CD4-positive, CD25-positive, alpha-beta regulatory T cell (primary cell): ENCODE measurements at regions not wholly inside any gene's neighbourhood (a gene's known extent, or its start where the extent isn't known, plus 50 kb on each side); places are given as distances from the start of the nearest gene placed in this dataset.
A peak's percentile ranks its signal among the peaks of the same experiment; 100 is the strongest.
"Not testable (repeated sequence)": the region's sequence is repeated elsewhere in the genome, so short reads cannot be mapped to it uniquely, and the experiment has no call there.

Experiments used
- ATAC-seq, 2 donors: fragments of 150-1000 bp; cut with Tn5 transposase; one replicate each; pipeline ENCODE4 v1.10.0; 2021; ENCODE audit warnings: low read depth in 2 of 2, moderate number of reproducible peaks in 2 of 2, moderate library complexity in 1 of 2
- DNase-seq, 3 donors: peaks; one replicate each; pipeline versions ENCODE4 v3.0.0 to v3.0.0-alpha.2; 2012 to 2022; ENCODE audit warnings: mixed read lengths in 1 of 3
- H3K27ac ChIP-seq: one replicate; pipeline ENCODE4 v1.7.0; 2013; ENCODE audit warnings: mild to moderate bottlenecking, low read length; ENCODE audit not compliant: insufficient read depth, poor library complexity, severe bottlenecking
- H3K27me3 ChIP-seq: one replicate; pipeline ENCODE4 v1.7.0; 2013; ENCODE audit warnings: low read length; ENCODE audit not compliant: control insufficient read depth, insufficient read depth
- H3K36me3 ChIP-seq: one replicate; pipeline ENCODE4 v1.7.0; 2013; ENCODE audit warnings: mild to moderate bottlenecking, low read length, moderate library complexity; ENCODE audit not compliant: control insufficient read depth, insufficient read depth
- H3K4me1 ChIP-seq: 2 replicates; pipeline ENCODE4 v1.7.0; 2013; ENCODE audit warnings: mild to moderate bottlenecking, low read length; ENCODE audit not compliant: insufficient read depth, control insufficient read depth, poor library complexity, severe bottlenecking
- H3K4me3 ChIP-seq: one replicate; pipeline ENCODE4 v1.7.0; 2013; ENCODE audit warnings: low read depth, mild to moderate bottlenecking, low read length, moderate library complexity
- H3K9me3 ChIP-seq, 2 experiments: 1 replicate in 1 of 2; 2 replicates in 1 of 2; pipeline ENCODE4 v1.7.0; 2013; ENCODE audit warnings: low read length in 2 of 2, mild to moderate bottlenecking in 1 of 2, moderate library complexity in 1 of 2; ENCODE audit not compliant: control insufficient read depth in 2 of 2
- H3K27ac Mint-ChIP-seq, 3 donors: one replicate each; pipeline ENCODE4 v1.8.0; 2020 to 2022; ENCODE audit warnings: mild to moderate bottlenecking in 3 of 3, mixed read lengths in 3 of 3, moderate library complexity in 2 of 3
- H3K27me3 Mint-ChIP-seq: one replicate; pipeline ENCODE4 v1.8.0; 2022; ENCODE audit warnings: mild to moderate bottlenecking, mixed read lengths
- H3K36me3 Mint-ChIP-seq: one replicate; pipeline ENCODE4 v1.8.0; 2020; ENCODE audit warnings: mixed read lengths
- H3K4me1 Mint-ChIP-seq, 4 donors: one replicate each; pipeline ENCODE4 v1.8.0; 2020 to 2022; ENCODE audit warnings: mixed read lengths in 4 of 4, mild to moderate bottlenecking in 1 of 4
- H3K4me3 Mint-ChIP-seq, 4 donors: one replicate each; pipeline ENCODE4 v1.8.0; 2020 to 2022; ENCODE audit warnings: mild to moderate bottlenecking in 4 of 4, mixed read lengths in 4 of 4, moderate library complexity in 3 of 4
- H3K9me3 Mint-ChIP-seq, 7 donors: one replicate each; pipeline ENCODE4 v1.8.0; 2020 to 2022; ENCODE audit warnings: mixed read lengths in 7 of 7, mild to moderate bottlenecking in 3 of 7, moderate library complexity in 2 of 7

DNA sequence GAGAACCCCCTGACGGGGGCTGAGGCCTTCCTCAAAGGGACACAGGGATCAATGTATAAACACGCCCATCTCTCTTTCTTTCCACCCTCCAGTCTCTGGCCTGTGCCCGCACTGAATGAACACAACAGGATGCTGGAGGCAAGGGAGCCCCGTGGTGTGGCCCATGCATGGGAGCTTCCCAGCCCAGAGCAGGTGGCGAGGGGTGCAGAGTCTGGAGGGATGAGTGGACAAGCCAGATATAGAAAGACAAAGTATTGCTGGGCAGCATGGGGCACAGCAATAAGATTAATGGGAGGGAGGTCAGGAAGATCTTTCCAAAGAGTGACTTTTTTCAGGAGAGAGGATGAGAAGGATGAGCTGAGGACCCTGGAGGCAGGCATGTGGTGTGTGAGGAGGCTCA is 103.7 kb downstream of the C5orf15 start:
- peaks cover 30% of the 10 kb centered on the region for H3K27me3 Mint-ChIP-seq
- DNase-seq (no peak), ATAC-seq (no peak)
- H3K4me3 ChIP-seq: no peak overlapping the region
- H3K36me3 Mint-ChIP-seq: no peaks in the 10 kb centered on the region
- peaks cover 0 to 4% (median 0%) of the 10 kb centered on the region in 7 donors for H3K9me3 Mint-ChIP-seq
- no peaks in the 10 kb centered on the region for H3K36me3 ChIP-seq
- H3K27ac Mint-ChIP-seq: no peak overlapping the region
- H3K27ac ChIP-seq: no peak overlapping the region
- no peaks in the 10 kb centered on the region for H3K9me3 ChIP-seq
- no peaks in the 10 kb centered on the region for H3K4me1 ChIP-seq
- no peak overlapping the region for H3K4me3 Mint-ChIP-seq
- peaks cover 0 to 6% (median 4%) of the 10 kb centered on the region in 4 donors for H3K4me1 Mint-ChIP-seq
- no peaks in the 10 kb centered on the region for H3K27me3 ChIP-seq

DNA sequence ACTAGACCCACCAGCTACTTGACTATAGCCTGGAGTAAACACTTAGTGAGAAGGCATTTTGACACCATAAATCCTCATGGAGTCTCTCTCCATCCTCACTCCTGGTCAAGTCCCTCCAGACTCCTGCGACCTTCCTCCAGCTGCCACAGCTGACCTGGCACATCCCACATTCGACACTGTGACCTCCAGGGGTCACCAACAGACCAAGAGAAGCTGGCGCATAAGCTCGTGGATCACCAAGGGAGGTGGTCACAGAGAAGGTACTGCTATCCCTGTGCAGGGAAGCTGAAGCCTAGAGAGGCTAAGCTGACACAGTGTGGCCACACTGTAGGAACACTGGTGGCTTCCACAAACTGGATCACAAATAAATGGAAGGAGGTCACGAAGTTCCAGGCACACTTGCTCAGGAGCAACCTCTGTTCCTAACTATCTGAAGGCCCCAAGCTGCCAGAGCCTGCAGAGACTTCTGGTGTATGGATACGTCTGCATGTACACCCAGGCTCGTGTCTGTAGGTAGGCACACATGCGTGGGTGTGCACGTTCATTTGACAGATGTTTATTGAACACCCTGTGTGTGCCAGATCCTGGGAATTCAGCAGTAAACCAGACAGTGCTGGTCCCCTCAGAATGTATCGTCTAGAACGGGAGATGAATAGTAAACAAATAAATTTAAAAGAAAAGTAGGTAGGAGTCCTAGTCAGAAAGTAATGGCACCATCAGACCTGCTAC is 104.4 kb downstream of the C5orf15 start:
- H3K27me3 ChIP-seq: no peaks in the 10 kb centered on the region
- H3K4me3 ChIP-seq: no peak overlapping the region
- DNase-seq (no peak), ATAC-seq (no peak)
- no peaks in the 10 kb centered on the region for H3K9me3 ChIP-seq
- Mint-ChIP-seq H3K27ac (no peak overlapping the region), H3K9me3 (peaks cover 0 to 5% (median 0%) of the 10 kb centered on the region in 7 donors), H3K4me3 (no peak overlapping the region), H3K4me1 (peaks cover 0 to 2% (median 2%) of the 10 kb centered on the region in 4 donors), H3K27me3 (peaks cover 31% of the 10 kb centered on the region), H3K36me3 (no peaks in the 10 kb centered on the region)
- no peaks in the 10 kb centered on the region for H3K36me3 ChIP-seq
- no peaks in the 10 kb centered on the region for H3K4me1 ChIP-seq
- no peak overlapping the region for H3K27ac ChIP-seq

GRCh38 chr5:133861161-133861737 is 107.2 kb downstream of the C5orf15 start:
- H3K4me3 ChIP-seq: no peak overlapping the region
- Mint-ChIP-seq H3K36me3 (no peaks in the 10 kb centered on the region), H3K27ac (no peak overlapping the region), H3K27me3 (peaks cover 12% of the 10 kb centered on the region), H3K4me3 (no peak overlapping the region), H3K4me1 (peaks cover 0 to 2% (median under 1%) of the 10 kb centered on the region in 4 donors), H3K9me3 (peaks cover 0 to 5% (median 0%) of the 10 kb centered on the region in 7 donors)
- no peaks in the 10 kb centered on the region for H3K36me3 ChIP-seq
- no peak overlapping the region for H3K27ac ChIP-seq
- H3K27me3 ChIP-seq: no peaks in the 10 kb centered on the region
- DNase-seq (no peak), ATAC-seq (no peak)
- H3K4me1 ChIP-seq: no peaks in the 10 kb centered on the region
- H3K9me3 ChIP-seq: no peaks in the 10 kb centered on the region

- peak overlapping the region in 1 of 3 donors; percentile 67 for H3K27ac Mint-ChIP-seq
- H3K4me1 Mint-ChIP-seq: peaks cover 0 to 2% (median under 1%) of the 10 kb centered on the region in 4 donors
- H3K9me3 Mint-ChIP-seq: peaks cover 0 to 6% (median 0%) of the 10 kb centered on the region in 7 donors
- H3K4me3 Mint-ChIP-seq: no peak overlapping the region
- peaks cover 4% of the 10 kb centered on the region for H3K27me3 Mint-ChIP-seq
- Histone ChIP-seq H3K4me1 (no peaks in the 10 kb centered on the region), H3K36me3 (no peaks in the 10 kb centered on the region), H3K4me3 (no peak overlapping the region), H3K9me3 (no peaks in the 10 kb centered on the region), H3K27ac (no peak overlapping the region), H3K27me3 (no peaks in the 10 kb centered on the region)
- DNase-seq (peak in 1 of 3 donors; percentile 6), ATAC-seq (no peak)
- H3K36me3 Mint-ChIP-seq: no peaks in the 10 kb centered on the region
Measured at GRCh38 chr5:133859073-133859472, 109.4 kb downstream of the C5orf15 start.

DNA sequence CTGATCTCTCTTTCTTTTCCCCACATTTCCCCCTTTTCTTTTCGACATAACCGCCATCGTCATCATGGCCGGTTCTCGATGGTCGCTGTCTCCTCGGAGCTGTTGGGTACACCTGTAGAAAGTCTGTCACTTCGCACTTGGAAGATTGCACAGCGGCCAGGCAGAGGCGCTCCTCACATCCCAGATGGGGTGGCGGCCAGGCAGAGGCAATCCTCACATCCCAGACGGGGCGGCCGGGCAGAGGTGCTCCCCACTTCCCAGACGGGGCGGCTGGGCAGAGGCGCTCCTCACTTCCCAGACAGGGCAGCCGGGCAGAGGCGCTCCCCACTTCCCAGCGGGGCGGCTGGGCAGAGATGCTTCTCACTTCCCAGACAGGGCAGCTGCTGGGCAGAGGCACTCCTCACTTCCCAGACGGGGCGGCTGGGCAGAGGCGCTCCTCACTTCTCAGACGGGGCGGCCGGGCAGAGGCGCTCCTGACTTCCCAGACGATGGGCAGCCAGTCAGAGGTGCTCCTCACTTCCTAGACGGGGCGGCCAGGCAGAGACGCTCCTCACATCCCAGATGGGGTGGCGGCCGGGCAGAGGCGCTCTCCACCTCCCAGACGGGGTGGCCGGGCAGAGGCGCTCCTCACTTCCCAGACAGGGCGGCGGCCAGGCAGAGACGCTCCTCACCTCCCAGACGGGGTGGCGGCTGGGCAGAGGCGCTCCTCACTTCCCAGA is 110.7 kb downstream of the C5orf15 start:
- H3K4me3 ChIP-seq, H3K9me3 ChIP-seq, H3K4me3 Mint-ChIP-seq, H3K27me3 Mint-ChIP-seq, H3K4me1 Mint-ChIP-seq, H3K9me3 Mint-ChIP-seq, H3K27ac ChIP-seq, DNase-seq, H3K27ac Mint-ChIP-seq, H3K36me3 ChIP-seq, H3K27me3 ChIP-seq, H3K36me3 Mint-ChIP-seq, H3K4me1 ChIP-seq, ATAC-seq: not testable (repeated sequence)

GRCh38 chr5:133854554-133854953 is 113.9 kb downstream of the C5orf15 start:
- ATAC-seq (no peak), DNase-seq (no peak)
- H3K27ac ChIP-seq: no peak overlapping the region
- H3K27me3 Mint-ChIP-seq: peaks cover 19% of the 10 kb centered on the region
- no peak overlapping the region for H3K4me3 ChIP-seq
- no peaks in the 10 kb centered on the region for H3K4me1 ChIP-seq
- H3K36me3 Mint-ChIP-seq: no peaks in the 10 kb centered on the region
- peaks cover 0 to 4% (median 0%) of the 10 kb centered on the region in 7 donors for H3K9me3 Mint-ChIP-seq
- H3K27me3 ChIP-seq: no peaks in the 10 kb centered on the region
- H3K4me3 Mint-ChIP-seq: no peak overlapping the region
- H3K9me3 ChIP-seq: no peaks in the 10 kb centered on the region
- no peaks in the 10 kb centered on the region for H3K36me3 ChIP-seq
- no peak overlapping the region for H3K27ac Mint-ChIP-seq
- H3K4me1 Mint-ChIP-seq: no peaks in the 10 kb centered on the region

DNA sequence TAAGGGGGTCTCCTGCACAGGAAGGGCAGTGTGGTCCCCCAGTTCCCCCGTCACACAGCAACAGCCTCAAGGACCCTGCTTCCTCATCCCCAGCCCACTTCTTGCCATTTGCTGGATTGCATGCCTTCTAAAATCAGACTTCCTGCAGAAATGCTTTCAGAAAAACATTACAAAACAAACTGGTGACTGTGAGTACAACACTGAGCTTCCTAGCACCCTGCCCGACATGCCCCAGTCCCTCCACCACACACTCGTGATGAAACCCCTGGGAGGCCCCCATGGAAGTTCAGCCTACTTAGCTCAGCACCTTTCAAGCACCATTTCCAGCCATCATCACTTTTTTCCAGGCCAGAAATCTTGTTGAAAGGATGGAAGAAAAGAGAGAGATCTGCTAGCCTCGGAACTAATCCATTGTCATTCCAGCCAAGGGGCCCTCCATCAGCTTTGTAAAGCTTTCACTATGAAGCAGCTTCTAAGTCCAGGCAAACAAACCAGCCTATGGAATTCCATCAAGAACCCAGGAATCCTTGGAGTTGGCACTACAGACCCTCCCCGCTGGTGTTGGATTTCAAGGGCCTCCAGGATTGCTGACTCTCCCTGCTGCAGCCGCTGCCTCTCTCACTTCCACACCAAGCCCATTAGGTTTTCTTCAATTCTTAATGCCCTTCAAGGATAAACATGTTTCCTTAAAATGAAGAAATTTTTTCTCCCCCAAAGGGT is 114.6 kb downstream of the C5orf15 start:
- H3K27me3 ChIP-seq: no peaks in the 10 kb centered on the region
- Mint-ChIP-seq H3K36me3 (no peaks in the 10 kb centered on the region), H3K27ac (no peak overlapping the region), H3K4me3 (no peak overlapping the region), H3K9me3 (peaks cover 0 to 2% (median 0%) of the 10 kb centered on the region in 7 donors), H3K4me1 (no peaks in the 10 kb centered on the region), H3K27me3 (peaks cover 18% of the 10 kb centered on the region)
- DNase-seq: no peak
- H3K36me3 ChIP-seq: no peaks in the 10 kb centered on the region
- H3K9me3 ChIP-seq: no peaks in the 10 kb centered on the region
- no peak for ATAC-seq
- no peaks in the 10 kb centered on the region for H3K4me1 ChIP-seq
- no peak overlapping the region for H3K27ac ChIP-seq
- no peak overlapping the region for H3K4me3 ChIP-seq
